NB4 (cell line): ENCODE measurements at regions not wholly inside any gene's neighbourhood (a gene's known extent, or its start where the extent isn't known, plus 50 kb on each side); places are given as distances from the start of the nearest gene placed in this dataset.
"Not testable (repeated sequence)": the region's sequence is repeated elsewhere in the genome, so short reads cannot be mapped to it uniquely, and the experiment has no call there.

Experiments
- DNase-seq: peaks from one replicate; pipeline ENCODE4 v3.0.0; 2010; ENCODE audit warnings: low read depth
- H3K4me3 ChIP-seq: one replicate; pipeline ENCODE4 v1.5.1; 2011; ENCODE audit warnings: mild to moderate bottlenecking, low read depth, low read length, moderate library complexity
- CTCF ChIP-seq: IDR thresholded peaks from one replicate; pipeline ENCODE4 v1.5.1; 2012; ENCODE audit warnings: low read depth, low read length
- MAX ChIP-seq: IDR thresholded peaks from 2 replicates; pipeline ENCODE4 v1.6.1; 2011; ENCODE audit warnings: low read depth, low read length
- MYC ChIP-seq: IDR thresholded peaks from 2 replicates; pipeline ENCODE4 v1.6.1; 2011; ENCODE audit warnings: low read depth, low read length
- POLR2A ChIP-seq: IDR thresholded peaks from 2 replicates; pipeline ENCODE4 v1.6.1; 2011; ENCODE audit warnings: mild to moderate bottlenecking; ENCODE audit not compliant: insufficient read length; ENCODE audit errors: extremely low read depth

GRCh38 chr20:39717936-39718335 lies 755.8 kb downstream of the DHX35 start:
- TF ChIP-seq MYC, result no peak
- TF ChIP-seq MAX, result no peak
- no peak for TF ChIP-seq POLR2A
- TF ChIP-seq CTCF, result no peak
- H3K4me3 ChIP-seq, result no peak overlapping the region
- DNase-seq, result no peak

GRCh38 chr20:39716796-39717341 lies 754.7 kb downstream of the DHX35 start:
- no peak for DNase-seq
- H3K4me3 ChIP-seq, result no peak overlapping the region
- no peak for TF ChIP-seq MAX

- no peak overlapping the region for H3K4me3 ChIP-seq
- no peak for TF ChIP-seq MAX
- TF ChIP-seq POLR2A, result no peak
- TF ChIP-seq CTCF, result no peak
- TF ChIP-seq MYC, result no peak
- DNase-seq, result no peak
Measured at GRCh38 chr20:39713076-39713840, 751.1 kb downstream of the DHX35 start.

GRCh38 chr20:39706184-39706663 lies 744.1 kb downstream of the DHX35 start:
- TF ChIP-seq MAX, result no peak
- TF ChIP-seq CTCF, result no peak
- no peak overlapping the region for H3K4me3 ChIP-seq
- DNase-seq, result no peak

- TF ChIP-seq MYC (no peak), POLR2A (no peak), CTCF (no peak)
- no peak overlapping the region for H3K4me3 ChIP-seq
- DNase-seq, result no peak
Measured at GRCh38 chr20:39705032-39705431, 742.9 kb downstream of the DHX35 start.

GRCh38 chr20:39703357-39703756 lies 741.2 kb downstream of the DHX35 start:
- DNase-seq, H3K4me3 ChIP-seq: not testable (repeated sequence)

- no peak overlapping the region for H3K4me3 ChIP-seq
- no peak for TF ChIP-seq CTCF
- TF ChIP-seq MAX, result no peak
- TF ChIP-seq POLR2A, result no peak
- no peak for TF ChIP-seq MYC
- peak; percentile 41 for DNase-seq
Measured at GRCh38 chr20:39702701-39703349, 740.7 kb downstream of the DHX35 start.
